Activated CD4-positive, alpha-beta T cell treated with anti-CD3 and anti-CD28 coated beads, Interleukin-2, amount 10 ng/mL, durations not matched to agents 24 days and 14 days (primary cell): ENCODE measurements at regions not wholly inside any gene's neighbourhood (a gene's known extent, or its start where the extent isn't known, plus 50 kb on each side); places are given as distances from the start of the nearest gene placed in this dataset.

Source experiments
- DNase-seq: peaks from one replicate; pipeline ENCODE4 v3.0.0; 2022
- H3K27ac Mint-ChIP-seq: one replicate; pipeline ENCODE4 v1.8.0; 2022; ENCODE audit warnings: mild to moderate bottlenecking, mixed read lengths
- H3K27me3 Mint-ChIP-seq: one replicate; pipeline ENCODE4 v1.8.0; 2022; ENCODE audit warnings: mixed read lengths
- H3K36me3 Mint-ChIP-seq: one replicate; pipeline ENCODE4 v1.8.0; 2022; ENCODE audit warnings: low read depth, mild to moderate bottlenecking, mixed read lengths
- H3K4me1 Mint-ChIP-seq: one replicate; pipeline ENCODE4 v1.8.0; 2021; ENCODE audit warnings: mixed read lengths
- H3K4me3 Mint-ChIP-seq: one replicate; pipeline ENCODE4 v1.8.0; 2022; ENCODE audit warnings: mild to moderate bottlenecking, moderate library complexity, mixed read lengths
- H3K9me3 Mint-ChIP-seq: one replicate; pipeline ENCODE4 v1.8.0; 2021; ENCODE audit warnings: mixed read lengths
- intact Hi-C: fragments of 100-400 bp; cut with micrococcal nuclease; formaldehyde crosslinking; loops from one replicate; pipeline ENCODE4 v1.15.1; 2023

DNA sequence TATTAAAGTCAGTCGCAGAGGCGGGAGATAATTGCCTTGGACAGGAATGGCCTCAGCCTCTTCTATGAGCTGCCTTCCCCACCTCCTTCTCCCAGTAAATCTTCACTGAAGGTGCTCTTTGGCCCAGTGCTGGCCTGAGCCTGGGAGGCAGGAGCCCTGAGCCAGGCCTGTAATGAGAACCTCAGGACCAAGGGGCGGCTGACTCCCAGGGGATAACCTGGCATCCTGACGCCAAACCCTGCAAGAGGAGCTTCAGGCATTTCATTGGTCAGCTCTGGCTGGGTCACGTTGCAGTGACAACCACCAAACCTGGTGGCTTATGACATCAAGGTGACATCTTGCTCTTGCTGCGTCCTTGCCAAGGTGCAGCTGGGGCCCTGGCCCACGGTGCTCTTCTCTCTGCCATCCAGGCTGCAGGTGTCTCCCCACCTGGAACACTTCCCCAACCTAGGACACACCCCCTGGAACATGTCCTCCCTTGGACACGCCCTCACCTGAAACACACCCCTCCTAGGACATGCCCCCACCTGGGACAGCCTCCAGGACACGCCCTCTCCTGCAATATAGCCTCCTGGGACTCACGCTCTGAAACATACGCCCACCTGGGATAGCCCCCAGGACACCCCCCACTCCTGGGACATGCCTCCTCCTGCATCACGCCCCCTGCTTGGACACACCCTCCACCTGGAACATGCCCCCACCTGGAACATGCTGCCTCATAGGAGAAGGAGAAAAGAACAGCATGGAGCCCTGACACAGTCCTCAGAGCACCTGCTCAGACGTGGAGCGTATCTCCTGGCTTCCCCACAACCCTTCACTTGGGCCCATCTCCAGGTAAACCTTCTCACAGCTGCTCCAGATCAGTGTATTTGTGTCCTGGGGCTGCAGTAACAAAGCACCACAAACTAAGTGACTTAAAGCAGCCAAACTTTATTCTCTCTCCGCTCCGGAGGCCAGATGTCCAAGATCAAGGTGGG, 333.6 kb downstream of the NPHP4 start:
- Mint-ChIP-seq H3K27me3 (peaks cover 2% of the 10 kb centered on the region), H3K4me1 (no peaks in the 10 kb centered on the region), H3K4me3 (no peak overlapping the region), H3K9me3 (no peaks in the 10 kb centered on the region), H3K36me3 (no peaks in the 10 kb centered on the region), H3K27ac (no peak overlapping the region)
- no peak for DNase-seq
- intact Hi-C loops = no loop called here

GRCh38 chr1:5651964-5652821, 340.0 kb downstream of the NPHP4 start:
- Mint-ChIP-seq H3K36me3 (no peaks in the 10 kb centered on the region), H3K4me3 (no peak overlapping the region), H3K27ac (no peak overlapping the region), H3K27me3 (peaks cover 11% of the 10 kb centered on the region), H3K9me3 (no peaks in the 10 kb centered on the region), H3K4me1 (no peaks in the 10 kb centered on the region)
- intact Hi-C loops = no loop called here
- DNase-seq = no peak

DNA sequence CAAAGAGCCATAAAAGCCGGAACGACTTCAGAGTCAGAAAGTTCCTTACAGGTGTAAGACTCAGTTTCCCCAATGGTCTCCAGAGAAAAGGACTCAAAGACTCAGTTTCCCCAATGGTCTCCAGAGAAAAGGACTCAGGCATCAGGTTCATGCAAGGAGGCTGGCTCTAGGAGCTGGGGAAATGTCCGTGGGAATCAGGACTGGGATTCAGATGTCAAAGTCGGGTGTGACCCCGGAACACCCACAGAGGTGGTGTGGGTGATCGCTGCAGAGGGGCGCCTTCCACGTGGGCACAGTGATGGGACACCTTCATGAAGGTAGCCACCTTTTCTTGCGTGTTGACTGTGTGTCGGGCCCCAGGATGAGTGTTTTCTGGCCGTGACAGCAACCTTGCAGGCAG, 340.8 kb downstream of the NPHP4 start:
- no peak overlapping the region for H3K4me3 Mint-ChIP-seq
- H3K36me3 Mint-ChIP-seq = no peaks in the 10 kb centered on the region
- intact Hi-C loops = no loop called here
- no peak for DNase-seq
- H3K4me1 Mint-ChIP-seq = no peaks in the 10 kb centered on the region
- peaks cover 3% of the 10 kb centered on the region for H3K9me3 Mint-ChIP-seq
- peaks cover 11% of the 10 kb centered on the region for H3K27me3 Mint-ChIP-seq
- H3K27ac Mint-ChIP-seq = no peak overlapping the region

DNA sequence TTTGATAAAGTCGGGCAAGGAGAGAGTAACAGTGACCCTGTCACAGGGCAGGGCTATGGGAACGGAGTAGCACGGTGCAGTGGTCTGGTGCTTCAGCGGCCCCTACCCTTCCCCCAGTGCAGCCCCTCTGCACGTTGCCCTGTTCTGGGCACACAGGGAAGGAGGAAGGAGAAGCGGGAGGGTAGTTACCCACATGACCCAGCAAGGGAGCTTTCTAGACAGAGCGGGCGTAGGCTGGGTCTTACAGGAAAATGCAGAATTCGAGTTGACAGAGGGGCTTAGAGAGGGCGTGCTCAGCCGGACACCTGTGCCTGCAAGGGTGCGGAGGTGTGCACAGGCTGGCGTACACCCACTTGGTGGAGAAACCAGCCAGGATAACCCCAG, 341.2 kb downstream of the NPHP4 start:
- Mint-ChIP-seq H3K4me3 (no peak overlapping the region), H3K27ac (no peak overlapping the region), H3K27me3 (peaks cover 11% of the 10 kb centered on the region), H3K9me3 (peaks cover 4% of the 10 kb centered on the region), H3K4me1 (no peaks in the 10 kb centered on the region), H3K36me3 (no peaks in the 10 kb centered on the region)
- intact Hi-C loops = no loop called here
- DNase-seq = no peak

GRCh38 chr1:5650283-5651026, 341.8 kb downstream of the NPHP4 start:
- Mint-ChIP-seq H3K4me1 (no peaks in the 10 kb centered on the region), H3K9me3 (peaks cover 4% of the 10 kb centered on the region), H3K27ac (no peak overlapping the region), H3K4me3 (no peak overlapping the region), H3K36me3 (no peaks in the 10 kb centered on the region), H3K27me3 (peaks cover 11% of the 10 kb centered on the region)
- DNase-seq = no peak
- intact Hi-C loops = no loop called here

GRCh38 chr1:5649795-5650194, 342.4 kb downstream of the NPHP4 start:
- intact Hi-C loops = no loop called here
- Mint-ChIP-seq H3K27me3 (peaks cover 11% of the 10 kb centered on the region), H3K36me3 (no peaks in the 10 kb centered on the region), H3K4me1 (no peaks in the 10 kb centered on the region), H3K9me3 (peaks cover 4% of the 10 kb centered on the region), H3K27ac (no peak overlapping the region), H3K4me3 (no peak overlapping the region)
- DNase-seq = no peak

DNA sequence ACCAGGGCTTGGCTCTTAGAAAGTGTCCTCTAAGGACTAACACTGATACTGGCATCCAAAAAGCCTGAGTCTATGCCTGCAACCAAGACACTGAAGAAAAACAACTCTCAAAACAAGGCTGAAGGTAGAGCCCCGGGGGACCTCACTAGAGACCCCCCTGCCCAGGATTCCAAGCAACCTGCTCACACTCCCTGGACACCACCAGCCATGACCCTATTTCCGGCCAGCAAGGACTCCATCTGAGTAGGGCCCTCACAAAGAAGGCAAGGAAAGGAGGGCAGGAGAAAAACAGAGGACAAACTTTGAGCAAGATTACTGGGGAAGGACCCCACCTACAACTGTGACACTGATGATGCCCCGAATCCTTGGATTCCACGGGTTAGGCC, 343.1 kb downstream of the NPHP4 start:
- H3K4me3 Mint-ChIP-seq = no peak overlapping the region
- no peaks in the 10 kb centered on the region for H3K36me3 Mint-ChIP-seq
- no peak overlapping the region for H3K27ac Mint-ChIP-seq
- H3K4me1 Mint-ChIP-seq = no peaks in the 10 kb centered on the region
- no peak for DNase-seq
- H3K9me3 Mint-ChIP-seq = peaks cover 4% of the 10 kb centered on the region
- intact Hi-C loops = no loop called here
- H3K27me3 Mint-ChIP-seq = peaks cover 11% of the 10 kb centered on the region

DNA sequence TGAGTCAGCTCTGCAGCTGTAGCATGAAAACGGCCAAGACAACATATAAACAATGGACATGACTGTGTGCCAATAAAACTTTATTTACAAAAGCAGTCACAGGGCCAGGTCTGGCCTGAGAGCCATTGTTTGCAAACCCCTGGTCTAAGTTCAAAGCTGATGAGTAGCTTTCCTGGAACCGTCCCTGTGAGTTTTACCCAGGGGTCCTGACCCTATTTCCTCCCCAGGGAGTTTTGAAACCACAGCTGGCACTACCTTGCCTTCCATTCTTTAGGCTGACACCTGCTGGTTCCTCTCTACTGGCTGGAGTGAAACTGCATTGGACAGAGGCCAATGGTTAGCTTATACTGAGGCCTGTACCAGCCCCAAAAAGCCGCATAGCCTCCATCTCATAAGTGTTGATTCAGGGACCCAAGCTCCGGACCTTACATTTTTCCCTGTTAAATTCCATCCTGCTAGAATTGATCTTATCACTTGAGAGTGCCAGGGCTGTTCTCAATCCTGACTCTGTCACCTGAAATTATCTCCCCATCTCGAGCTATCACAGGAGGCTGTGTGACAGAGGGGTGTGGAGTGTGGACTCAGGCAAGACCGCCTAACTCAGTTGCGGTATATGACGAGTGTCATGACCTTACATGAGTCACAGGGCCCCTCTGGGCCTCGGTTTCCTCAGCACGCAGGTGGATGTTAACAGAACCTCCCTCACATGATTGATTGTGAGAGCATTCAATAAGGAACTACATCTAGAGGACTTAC, 343.6 kb downstream of the NPHP4 start:
- intact Hi-C loops = no loop called here
- DNase-seq = no peak
- H3K36me3 Mint-ChIP-seq = no peaks in the 10 kb centered on the region
- peaks cover 4% of the 10 kb centered on the region for H3K9me3 Mint-ChIP-seq
- no peaks in the 10 kb centered on the region for H3K4me1 Mint-ChIP-seq
- no peak overlapping the region for H3K4me3 Mint-ChIP-seq
- H3K27ac Mint-ChIP-seq = no peak overlapping the region
- peaks cover 9% of the 10 kb centered on the region for H3K27me3 Mint-ChIP-seq

GRCh38 chr1:5647234-5647633, 345.0 kb downstream of the NPHP4 start:
- peaks cover 4% of the 10 kb centered on the region for H3K9me3 Mint-ChIP-seq
- no peak for DNase-seq
- no peaks in the 10 kb centered on the region for H3K27me3 Mint-ChIP-seq
- intact Hi-C loops = no loop called here
- H3K4me3 Mint-ChIP-seq = no peak overlapping the region
- H3K36me3 Mint-ChIP-seq = no peaks in the 10 kb centered on the region
- H3K27ac Mint-ChIP-seq = no peak overlapping the region
- no peaks in the 10 kb centered on the region for H3K4me1 Mint-ChIP-seq

GRCh38 chr1:5646486-5647149, 345.6 kb downstream of the NPHP4 start:
- intact Hi-C loops = no loop called here
- H3K27ac Mint-ChIP-seq = no peak overlapping the region
- H3K9me3 Mint-ChIP-seq = peaks cover 4% of the 10 kb centered on the region
- H3K27me3 Mint-ChIP-seq = no peaks in the 10 kb centered on the region
- DNase-seq = no peak
- no peaks in the 10 kb centered on the region for H3K36me3 Mint-ChIP-seq
- H3K4me1 Mint-ChIP-seq = no peaks in the 10 kb centered on the region
- H3K4me3 Mint-ChIP-seq = no peak overlapping the region

DNA sequence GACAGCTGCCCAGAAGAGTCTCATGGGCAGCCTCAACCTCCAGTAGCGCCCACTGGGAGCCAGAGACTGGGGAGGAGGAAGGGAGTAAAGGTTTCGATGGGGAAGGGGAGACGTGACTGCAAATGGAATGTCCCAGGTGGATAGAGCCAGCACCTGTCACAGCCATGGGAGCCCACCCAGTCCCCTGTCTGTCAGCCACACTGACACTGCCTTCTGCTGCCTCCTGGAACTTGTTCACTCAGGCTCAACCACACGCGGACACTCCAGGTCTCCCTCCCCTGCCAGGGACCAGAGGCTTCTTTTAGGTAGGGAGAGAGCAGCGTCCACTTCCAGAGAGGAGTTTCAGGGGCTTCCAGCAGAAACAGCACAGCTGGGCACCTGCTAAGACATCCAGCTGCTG, 346.3 kb downstream of the NPHP4 start:
- H3K4me1 Mint-ChIP-seq = no peaks in the 10 kb centered on the region
- H3K27ac Mint-ChIP-seq = no peak overlapping the region
- H3K9me3 Mint-ChIP-seq = peaks cover 4% of the 10 kb centered on the region
- no peaks in the 10 kb centered on the region for H3K27me3 Mint-ChIP-seq
- H3K4me3 Mint-ChIP-seq = no peak overlapping the region
- intact Hi-C loops = no loop called here
- DNase-seq = no peak
- H3K36me3 Mint-ChIP-seq = no peaks in the 10 kb centered on the region

GRCh38 chr1:5645135-5645399, 347.2 kb downstream of the NPHP4 start:
- peaks cover 4% of the 10 kb centered on the region for H3K9me3 Mint-ChIP-seq
- H3K27me3 Mint-ChIP-seq = no peaks in the 10 kb centered on the region
- H3K4me1 Mint-ChIP-seq = no peaks in the 10 kb centered on the region
- H3K36me3 Mint-ChIP-seq = no peaks in the 10 kb centered on the region
- DNase-seq = no peak
- no peak overlapping the region for H3K4me3 Mint-ChIP-seq
- intact Hi-C loops = no loop called here
- H3K27ac Mint-ChIP-seq = no peak overlapping the region
